Activated CD4-positive, CD25-positive, alpha-beta regulatory T cell treated with anti-CD3 and anti-CD28 coated beads, Interleukin-2, amount 50 U/mL, for 72 hours (primary cell): ENCODE measurements at regions not wholly inside any gene's neighbourhood (a gene's known extent, or its start where the extent isn't known, plus 50 kb on each side); places are given as distances from the start of the nearest gene placed in this dataset.

Source experiments
- DNase-seq: peaks from one replicate; pipeline ENCODE4 v3.0.0; 2021

- DNase-seq: no peak
Measured at GRCh38 chr9:85249313-85249621, 492.5 kb downstream of the AGTPBP1 start.

DNA sequence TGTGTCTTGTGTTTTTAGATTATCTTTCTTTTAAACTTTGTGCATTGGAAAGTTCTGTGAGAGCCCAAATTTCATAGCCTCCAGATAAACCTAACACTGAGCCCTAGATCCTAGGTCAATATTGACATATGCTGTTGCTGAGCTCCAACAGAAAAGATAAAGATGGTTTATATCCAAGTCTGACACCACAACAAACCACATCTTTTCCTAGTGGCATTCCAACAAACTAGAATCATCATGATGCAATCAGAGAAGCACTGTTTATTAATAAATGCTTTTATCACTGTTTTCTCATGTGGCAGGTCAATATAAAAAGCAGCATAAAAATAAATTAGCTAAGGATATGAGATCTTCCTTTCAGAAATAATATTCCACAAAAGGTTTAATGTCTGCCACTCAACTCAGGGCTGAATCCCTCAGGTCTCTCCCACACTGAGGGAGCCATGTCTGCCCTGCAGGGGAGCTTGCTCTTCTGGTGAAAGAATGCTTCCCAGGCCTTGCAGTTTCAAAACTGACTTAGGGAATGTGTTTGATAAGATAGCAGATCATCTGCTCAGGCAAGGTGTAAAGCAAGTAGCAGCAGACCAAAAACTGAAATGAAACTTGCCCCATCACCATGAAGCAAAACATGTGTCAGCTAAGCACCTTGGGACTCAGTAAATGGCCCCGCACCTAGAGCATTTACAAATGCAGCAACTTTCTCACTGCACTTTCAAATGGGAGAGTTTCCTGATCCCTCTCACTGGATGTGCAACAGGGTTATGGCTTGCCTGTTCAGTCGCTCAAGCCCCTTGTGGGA, 493.0 kb downstream of the AGTPBP1 start:
- DNase-seq: no peak

DNA sequence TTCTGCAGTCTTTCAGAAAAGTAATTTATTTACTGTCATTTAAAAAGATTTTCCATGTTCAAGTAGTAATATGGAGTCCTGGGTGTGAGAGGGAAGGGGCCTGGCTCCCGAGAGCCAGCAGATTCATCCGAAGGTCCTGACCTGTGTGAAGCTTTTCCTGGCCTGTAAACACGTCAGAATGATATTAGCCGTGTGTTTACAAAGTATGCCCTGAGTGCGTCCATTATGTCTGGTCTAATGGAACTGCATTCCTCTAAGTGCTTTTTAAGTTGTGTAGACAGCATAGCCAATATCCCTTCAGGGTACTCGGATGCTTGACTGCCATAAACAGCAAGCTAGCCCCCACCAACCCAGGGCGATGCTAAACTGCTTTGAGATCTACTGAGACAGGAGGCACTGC, 495.2 kb downstream of the AGTPBP1 start:
- DNase-seq: no peak

- no peak for DNase-seq
Measured at GRCh38 chr9:85244856-85245255, 496.9 kb downstream of the AGTPBP1 start.

DNA sequence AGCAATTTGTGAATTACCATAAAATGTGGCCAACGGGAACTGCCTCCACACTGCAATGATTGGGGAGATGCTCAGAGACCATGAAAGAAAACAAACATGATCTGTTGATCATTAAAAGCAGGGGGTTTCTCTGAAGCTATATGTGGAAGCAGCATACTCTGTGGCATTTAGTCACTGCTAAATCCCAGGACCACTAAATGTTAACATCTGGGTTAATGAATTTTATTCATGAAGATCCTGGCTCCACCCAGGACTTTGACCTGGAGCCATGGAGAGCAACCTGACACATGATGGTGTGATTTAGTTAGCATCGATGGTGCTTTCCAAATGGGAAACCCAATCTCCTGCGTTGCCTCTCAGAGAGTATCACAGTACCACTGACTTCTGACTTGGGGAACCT, 497.8 kb downstream of the AGTPBP1 start:
- DNase-seq: no peak

DNA sequence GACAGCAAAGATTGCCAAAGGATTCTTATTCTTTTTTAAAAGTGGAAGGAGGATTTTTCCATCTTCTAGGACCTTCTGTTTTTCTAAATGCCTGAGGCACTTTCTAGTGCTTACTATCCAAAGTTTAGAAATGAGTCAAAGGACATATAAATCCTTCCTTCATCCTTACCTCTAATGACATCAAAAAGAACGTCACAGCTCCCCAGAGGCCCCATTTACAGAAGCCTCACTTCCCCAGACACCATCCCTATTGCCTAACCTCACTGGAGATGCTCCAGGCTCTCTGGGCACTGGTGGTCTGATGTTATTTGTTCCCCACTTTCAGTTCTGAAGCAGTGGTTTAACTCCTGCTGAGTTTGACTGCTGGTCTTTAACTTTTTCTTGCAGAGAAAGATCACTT, 504.3 kb downstream of the AGTPBP1 start:
- no peak for DNase-seq

DNA sequence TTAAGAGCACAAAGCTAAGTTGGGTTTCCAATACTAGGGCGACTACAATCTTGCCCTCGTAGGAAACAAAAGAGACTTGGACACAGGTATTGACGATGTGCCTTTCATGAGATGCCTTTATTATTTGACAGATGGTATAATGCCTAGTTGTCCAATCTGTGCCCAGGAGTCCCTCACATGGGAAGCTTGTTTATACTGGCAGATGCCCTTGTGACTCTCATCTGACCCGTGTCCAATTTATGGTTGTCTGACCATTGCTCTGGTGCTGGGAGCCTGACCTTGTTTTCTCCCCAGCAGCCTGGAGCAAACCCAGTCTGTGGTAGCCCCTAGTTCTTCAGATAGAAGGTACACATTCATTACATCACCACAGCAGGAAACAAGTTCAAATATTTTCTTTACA, 511.7 kb downstream of the AGTPBP1 start:
- DNase-seq: no peak

DNA sequence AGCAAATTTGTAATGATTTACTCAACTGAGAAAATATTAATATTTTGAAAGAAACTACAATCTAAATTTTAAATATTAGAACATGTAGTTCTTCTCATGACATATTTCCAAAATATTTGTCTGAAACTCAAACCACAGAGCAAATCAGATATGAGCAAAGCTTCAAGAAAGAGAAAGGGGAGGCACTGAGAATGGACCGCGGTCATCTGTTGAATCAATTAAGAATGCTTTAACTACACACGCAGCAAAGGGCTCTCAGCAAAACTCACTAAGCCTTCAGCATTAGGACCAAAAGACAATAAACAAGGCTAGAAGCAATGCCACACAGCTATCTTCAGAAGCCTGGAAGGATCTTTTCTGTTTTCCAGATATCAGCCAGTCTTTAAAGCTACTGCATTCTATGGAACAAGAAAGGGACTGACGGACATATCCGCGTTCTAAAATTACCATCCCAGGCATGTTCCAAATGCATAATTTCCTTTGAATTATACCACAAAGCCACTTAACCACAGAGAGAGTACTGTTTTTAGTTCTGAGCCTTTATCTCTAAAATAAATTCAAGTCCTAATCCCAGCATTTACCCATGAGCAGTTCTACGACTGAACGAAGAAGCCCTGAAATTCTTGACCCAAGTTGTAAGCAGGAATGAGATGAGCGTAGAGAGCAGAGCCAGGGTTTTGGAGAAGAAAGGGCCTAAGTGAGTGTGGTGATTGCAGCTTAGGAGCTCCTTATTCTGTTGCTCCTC, 513.5 kb downstream of the AGTPBP1 start:
- DNase-seq: no peak

DNA sequence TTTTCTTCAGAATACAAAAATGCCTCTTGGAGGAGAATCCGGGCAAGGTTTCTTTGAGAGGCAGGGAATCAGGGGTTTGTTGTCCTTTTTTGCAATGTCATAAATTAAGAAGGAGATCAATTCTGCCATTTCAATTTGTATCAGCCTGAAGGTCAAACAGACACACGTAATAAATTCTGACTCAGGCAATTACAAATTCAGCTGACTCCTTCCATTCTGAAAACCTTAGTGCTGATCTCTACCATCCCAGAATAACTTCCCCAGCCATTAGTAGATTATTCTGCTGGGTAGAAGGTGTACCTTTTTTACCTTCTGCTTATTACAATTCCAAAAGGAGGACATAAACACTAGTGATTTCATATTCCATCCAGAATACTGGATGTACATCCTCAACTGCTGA, 516.6 kb downstream of the AGTPBP1 start:
- no peak for DNase-seq

DNA sequence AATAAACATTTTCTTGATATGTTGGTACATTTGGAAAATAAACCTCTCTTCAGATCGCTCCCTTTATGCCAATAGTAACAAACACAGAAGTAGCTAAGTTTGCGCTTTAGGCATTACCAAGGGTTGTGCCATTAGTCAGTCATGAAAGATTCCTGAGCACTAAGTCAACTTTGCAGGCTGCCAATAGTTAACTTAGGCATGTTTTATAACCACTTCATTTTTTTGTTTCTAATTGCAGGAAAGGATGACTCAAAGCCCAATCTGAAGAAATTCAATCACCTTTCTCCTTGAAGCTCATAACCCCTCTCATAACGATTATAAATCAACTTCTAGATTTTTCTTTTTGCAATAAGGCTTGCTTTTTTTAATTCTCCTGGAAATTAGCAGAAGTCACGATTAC, 517.0 kb downstream of the AGTPBP1 start:
- no peak for DNase-seq

DNA sequence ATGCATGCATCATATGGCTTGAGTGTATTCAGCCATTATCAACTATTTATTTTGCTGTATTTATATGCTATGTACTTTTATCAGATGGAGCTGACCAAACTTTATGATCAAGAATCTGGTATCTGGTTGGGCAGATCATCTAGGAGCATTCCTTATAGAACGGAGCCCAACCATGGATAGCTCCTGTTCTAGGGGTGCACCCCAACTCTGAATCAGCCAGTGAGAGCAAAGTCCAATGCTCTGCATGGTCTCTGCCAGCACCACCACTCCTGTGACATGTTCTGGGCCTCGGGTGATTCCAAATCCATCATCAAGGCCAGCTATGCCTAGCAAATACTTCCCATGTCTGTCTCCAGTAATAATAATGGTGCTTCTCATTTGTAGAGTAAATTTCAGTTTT, 517.5 kb downstream of the AGTPBP1 start:
- no peak for DNase-seq

GRCh38 chr9:85223506-85224125, 518.1 kb downstream of the AGTPBP1 start:
- DNase-seq: no peak

- no peak for DNase-seq
Measured at GRCh38 chr9:85216601-85217000, 525.2 kb downstream of the AGTPBP1 start.

DNA sequence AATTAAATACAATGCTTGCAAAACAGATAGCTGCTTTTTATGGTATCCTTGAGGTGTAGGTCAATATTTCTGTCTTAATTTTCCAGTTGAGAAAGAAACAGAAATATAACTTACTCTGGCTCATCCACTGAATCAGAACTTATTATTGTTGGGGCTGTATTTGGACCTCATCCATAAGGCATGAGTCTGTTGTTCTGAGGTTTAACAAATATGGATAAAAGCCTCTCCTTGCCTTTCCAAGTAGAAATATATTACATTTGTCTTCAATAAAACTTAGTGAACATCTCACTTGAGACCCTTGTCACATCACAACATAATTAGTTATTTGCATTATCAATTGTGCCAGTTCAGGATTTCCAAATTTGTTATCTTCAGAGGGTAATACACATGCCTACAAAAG, 525.8 kb downstream of the AGTPBP1 start:
- DNase-seq: no peak

GRCh38 chr9:85215416-85215815, 526.3 kb downstream of the AGTPBP1 start:
- no peak for DNase-seq

DNA sequence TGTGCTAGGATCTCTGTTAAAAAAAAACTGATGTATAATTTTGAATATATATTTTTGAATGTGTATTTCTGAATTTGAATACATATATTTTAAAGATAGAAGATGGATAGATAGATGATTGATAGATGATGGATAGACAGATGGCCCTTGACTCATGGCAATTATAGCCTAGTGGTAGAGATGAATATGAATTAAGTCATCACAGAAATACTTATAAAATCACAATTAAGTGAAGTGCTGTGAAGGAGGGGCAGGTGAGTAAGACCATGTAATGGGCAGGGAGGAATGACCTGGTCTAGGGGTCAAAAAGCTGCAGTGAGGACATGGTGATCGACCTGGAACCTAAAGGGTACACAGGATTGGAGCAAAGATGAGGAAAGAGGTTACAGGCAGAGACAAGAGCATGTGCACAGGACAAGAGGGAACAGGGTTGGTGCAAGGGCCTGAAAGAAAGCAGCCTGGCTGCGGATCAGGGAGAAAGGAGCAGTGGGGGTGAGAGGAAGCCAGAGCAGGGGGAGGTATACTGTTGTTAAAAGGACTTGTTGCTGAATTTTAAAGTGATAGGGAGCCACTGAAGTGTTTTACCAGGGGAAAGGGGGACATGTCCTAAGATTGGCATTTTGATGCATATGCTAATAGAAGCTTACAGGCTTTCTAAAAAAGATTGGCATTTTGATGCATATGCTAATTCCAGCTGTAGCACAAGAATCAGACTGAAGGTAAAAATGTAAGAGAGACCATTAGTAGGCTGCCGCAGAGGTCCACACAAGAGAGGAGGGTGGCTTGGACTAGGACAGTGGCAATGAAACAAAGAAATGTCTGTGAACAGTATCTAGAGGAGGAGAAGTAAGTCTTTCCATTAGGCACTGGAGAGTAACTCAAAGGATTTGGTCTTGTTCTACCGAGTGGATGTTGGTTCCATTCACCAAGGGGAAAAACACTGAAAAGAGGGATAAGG, 527.8 kb downstream of the AGTPBP1 start:
- no peak for DNase-seq

GRCh38 chr9:85212887-85213286, 528.9 kb downstream of the AGTPBP1 start:
- DNase-seq: no peak

GRCh38 chr9:85212209-85212608, 529.5 kb downstream of the AGTPBP1 start:
- DNase-seq: no peak

- DNase-seq: no peak
Measured at GRCh38 chr9:85208666-85209065, 533.1 kb downstream of the AGTPBP1 start.

- no peak for DNase-seq
Measured at GRCh38 chr9:85204176-85204575, 534.6 kb downstream of the NTRK2 start.

- DNase-seq: no peak
Measured at GRCh38 chr9:85202596-85202995, 533.1 kb downstream of the NTRK2 start.

- no peak for DNase-seq
Measured at GRCh38 chr9:85200726-85201404, 531.3 kb downstream of the NTRK2 start.
